Right renal pelvis (tissue), 4 donors: ENCODE measurements at regions not wholly inside any gene's neighbourhood (a gene's known extent, or its start where the extent isn't known, plus 50 kb on each side); places are given as distances from the start of the nearest gene placed in this dataset.
"Not testable (repeated sequence)": the region's sequence is repeated elsewhere in the genome, so short reads cannot be mapped to it uniquely, and the experiment has no call there.

Experiments
- DNase-seq, 4 donors: peaks; one replicate each; pipeline ENCODE4 v3.0.0-alpha.2; 2013; ENCODE audit warnings: low read depth in 4 of 4, low spot score in 3 of 4, missing footprints in 1 of 4

DNA sequence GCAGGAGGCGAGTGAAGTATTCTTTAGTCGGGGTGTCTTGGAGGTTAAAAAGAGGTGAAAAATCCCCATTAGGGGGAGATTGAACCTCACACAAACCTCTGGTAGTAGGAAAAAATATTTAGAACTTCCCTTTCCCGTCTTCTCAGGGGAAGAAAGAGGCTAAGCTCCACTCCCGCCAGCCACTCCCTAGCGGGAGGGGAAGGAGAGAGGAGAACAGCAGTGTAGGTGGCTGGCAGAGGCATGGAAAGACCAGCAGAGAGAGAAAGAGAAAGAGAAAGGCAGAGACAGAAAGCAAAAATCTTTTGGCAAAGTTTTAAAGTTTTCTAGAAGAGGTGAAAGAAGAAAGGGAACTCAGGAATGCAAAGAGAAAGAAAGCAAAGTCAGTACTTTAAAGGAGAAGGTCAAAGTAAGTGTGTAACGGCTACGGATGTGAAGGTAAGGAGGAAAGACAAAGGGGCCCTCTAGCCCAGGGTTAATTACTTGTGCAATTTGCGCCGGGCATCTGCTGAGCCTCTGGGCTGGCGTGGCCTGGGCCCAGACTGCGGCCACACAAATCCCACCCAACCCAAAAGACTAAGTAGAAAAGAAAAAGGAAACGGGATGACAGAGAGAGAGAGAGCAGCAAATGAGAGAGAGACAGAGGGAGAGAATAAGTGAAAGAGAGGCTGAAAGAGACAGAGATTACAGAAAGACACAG, 72.3 kb upstream of the ZNF746 start:
- no peak for DNase-seq

DNA sequence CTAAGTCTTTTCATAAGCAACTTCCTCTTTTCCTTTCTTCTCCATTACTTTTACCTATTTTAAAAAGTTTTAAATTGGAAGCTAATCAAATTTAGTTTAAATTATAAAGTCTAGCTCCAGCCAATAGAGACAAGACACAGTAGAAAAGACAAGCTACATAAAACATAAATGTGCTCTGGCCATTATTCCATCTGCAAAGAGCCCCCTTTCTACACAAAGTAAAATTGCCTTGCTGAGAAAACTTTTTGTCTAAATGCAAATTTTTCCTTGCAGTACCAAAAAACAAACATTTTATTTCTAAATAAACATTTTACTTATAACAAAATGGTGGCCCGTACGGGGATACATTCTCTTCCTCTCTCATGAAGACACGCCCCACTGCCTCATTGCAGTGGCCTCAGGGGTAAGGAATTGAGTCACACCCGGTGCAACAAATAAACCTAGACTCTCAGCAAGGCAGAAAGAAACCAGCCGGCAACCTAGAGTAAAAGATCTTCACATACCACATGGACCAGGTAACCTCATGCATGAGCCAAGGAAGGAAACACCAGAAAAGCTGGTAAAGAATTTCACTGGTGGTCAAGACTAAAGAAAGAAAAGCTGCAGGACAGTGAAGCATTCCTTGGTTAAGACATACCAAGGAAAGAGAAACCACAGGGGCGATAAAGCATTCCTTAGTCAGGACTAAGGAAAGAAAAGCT, 71.6 kb upstream of the ZNF746 start:
- no peak for DNase-seq

DNA sequence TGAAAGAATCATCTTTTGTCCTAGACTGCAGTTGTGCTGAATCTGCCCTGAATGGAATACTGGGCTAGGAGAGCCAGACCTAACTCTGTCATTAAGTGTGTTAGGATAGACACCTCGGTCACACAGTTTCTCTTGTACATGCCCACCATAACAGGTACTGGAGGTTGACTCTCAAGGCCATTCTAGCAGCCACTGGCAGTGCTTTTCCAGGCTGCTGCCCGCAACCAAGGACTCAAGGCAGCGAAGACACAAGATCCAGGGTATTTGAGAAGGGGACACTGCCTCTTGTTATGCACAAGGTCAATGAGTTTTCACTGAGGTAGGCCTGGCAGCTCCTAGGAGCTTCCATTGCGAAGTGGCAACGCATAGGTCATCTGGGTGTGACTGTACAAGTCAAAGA, 70.6 kb upstream of the ZNF746 start:
- DNase-seq, result no peak

DNA sequence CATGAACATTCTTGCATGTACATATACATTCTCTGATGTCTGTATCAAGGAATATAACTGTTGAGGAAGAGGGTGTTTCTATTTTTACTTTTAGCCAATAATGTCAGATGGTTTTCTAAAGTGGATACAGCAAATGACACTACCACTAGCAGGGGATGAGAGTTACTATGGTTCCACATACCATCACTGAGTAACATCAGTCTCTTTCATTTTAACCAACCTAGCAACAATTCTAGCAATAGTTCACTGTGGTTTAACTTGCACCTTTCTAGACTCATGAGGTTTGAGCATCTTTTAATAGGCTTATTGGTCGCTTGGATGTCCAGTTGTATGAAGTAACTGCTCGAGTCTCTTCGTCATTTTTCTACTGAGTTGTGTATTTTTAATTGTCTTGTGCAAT, 68.5 kb upstream of the ZNF746 start:
- no peak for DNase-seq

DNA sequence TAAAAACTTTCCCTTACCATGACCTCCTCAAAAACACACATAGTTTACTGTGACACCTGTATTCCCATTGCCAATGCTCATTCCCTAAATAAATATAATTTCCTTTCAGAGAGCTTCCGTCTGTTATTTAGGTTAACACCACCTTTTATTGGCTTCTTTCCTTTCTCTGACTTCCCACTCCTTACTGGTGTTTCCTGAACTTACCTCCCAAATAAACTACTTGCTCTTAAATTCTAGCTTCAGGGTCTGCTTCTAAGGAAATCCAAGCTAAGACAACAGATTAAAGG, 67.4 kb upstream of the ZNF746 start:
- no peak for DNase-seq

DNA sequence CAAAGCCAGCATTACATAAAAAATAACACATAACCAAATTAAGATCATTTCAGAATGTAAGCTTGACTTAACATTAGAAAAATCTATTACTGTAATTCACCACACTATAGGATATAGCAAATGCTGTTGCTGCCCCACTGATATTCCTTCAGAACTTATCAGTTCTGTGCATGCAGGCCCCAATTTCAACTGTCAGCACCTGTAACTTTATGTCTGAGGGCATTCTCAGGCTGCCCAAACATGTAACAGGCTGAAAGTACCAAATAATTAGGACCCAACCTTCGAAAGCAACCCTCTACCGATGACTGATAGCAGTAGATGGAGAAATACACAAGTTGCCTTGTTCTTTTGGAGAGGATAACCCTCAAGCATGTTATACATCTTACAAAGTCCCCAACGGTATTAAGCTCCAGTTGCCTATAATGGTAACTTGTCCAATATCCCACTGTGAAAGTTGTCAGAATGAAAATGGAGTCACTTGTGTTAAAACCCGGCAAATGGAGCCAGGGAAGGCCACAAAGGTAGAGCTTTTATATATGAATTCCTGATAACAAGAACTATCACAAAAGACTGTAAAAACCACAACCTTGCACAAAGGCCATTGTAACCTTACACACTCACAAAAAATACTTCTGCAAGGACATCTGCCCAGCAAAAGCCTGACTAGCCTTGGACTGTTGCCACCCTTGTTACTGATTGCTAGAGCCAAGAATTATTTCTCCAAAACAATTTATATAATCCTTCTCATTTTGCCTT, 66.9 kb upstream of the ZNF746 start:
- no peak for DNase-seq

DNA sequence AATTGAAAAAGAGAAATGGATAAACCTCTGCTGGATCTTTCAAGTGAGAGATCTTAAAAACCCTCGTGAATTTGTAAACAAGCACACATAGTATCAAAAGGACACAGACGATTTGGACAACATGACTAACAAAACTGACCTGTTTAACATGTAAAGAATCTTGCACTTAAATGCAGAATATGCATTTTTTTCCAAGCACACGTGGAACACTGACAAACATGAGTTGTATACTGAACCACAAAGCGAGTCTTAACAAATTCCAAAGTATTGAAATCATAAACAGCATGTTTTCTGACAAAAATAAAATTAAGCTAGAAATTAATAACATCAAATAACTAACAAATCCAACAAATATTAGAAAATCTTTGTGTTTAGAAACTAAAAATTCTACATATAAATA, 65.0 kb upstream of the ZNF746 start:
- no peak for DNase-seq

DNA sequence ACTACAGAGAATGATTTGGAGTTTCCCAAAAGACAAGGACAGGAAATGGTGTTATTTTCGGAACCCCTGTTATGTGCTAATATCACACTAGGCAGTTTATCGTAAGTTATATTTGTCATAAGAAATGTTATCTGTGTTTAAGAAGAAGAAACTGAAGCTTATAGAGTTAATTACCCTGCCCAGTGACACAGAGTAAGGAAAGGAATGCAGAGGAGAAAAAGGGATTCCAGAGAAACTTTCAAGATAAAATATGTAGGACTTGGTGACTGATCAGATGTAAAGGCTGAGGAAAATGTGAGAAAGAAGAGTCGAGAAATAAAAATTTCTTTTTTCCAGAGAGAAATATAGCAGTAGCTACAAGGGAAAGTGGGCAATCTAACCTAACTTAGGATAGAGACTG, 63.5 kb upstream of the ZNF746 start:
- DNase-seq, result no peak

DNA sequence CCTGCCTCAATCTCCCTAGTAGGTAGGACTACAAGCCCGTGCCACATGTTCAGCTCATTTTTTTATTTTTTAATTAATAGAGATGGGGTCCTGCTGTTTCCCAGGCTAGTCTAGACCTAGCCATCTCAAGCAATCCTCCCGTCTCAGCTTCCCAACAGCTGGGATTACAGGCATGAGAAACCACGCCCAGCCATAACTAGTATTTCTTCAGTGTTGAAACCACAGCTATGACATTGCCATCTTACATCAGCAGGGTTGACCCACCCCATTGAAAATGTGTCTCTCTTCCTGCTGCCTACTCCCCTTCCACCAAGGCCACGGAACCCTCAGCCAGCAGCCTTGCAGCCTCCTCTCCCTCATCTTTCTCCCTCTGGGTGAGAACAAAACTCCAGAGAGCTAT, 62.1 kb upstream of the ZNF746 start:
- no peak for DNase-seq

DNA sequence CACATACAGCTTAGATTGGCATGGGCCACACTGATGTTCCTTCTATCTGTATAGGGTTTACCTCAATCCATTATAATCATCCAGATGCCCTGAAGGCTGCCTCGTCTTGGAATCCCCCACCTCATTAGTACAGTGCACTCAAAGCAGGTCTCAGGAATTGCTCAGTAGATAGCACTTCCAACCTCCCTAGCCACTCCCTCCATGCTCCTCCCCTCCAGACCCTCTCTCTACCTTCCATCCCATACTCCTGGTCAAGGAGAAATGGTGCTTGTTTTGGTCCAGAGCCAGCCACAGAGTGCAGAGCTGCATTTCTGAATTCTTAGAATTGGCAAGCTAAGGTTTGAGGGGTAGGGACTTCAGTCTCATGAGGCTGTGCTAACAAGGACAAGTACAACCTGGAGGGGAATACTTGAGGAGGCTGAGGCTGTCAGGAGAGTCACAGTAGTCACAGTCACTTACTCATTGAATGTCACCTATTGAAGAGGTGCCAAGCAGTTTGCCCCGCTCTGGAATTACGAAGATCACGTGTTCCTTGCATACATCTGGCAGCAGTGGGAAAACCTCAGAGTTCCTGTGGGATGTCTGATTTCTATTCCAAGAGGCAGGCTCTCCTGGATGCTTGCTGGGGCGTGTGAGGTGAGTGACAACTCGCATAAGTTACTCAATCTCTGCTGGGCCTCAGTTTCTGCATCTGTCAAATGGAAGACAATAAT, 60.7 kb upstream of the ZNF746 start:
- no peak for DNase-seq

DNA sequence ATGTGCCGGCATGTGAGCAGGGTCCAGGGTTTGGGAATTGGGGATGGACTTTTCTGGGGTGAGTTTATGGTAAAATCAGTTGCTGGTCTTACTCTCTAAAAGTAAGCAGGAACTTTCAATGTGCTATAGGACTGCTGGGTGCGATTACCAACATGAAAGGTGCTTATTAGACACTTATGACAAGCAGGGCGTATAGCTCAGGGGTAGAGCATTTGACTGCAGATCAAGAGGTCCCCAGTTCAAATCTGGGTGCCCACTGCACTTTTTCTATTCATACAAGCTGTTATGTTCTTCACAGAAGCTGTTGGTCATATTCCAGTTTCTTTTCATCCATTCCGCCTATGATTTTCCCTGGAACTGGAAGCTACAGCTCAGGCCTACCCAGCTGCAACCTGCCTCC, 58.9 kb upstream of the ZNF746 start:
- not testable (repeated sequence) for DNase-seq

DNA sequence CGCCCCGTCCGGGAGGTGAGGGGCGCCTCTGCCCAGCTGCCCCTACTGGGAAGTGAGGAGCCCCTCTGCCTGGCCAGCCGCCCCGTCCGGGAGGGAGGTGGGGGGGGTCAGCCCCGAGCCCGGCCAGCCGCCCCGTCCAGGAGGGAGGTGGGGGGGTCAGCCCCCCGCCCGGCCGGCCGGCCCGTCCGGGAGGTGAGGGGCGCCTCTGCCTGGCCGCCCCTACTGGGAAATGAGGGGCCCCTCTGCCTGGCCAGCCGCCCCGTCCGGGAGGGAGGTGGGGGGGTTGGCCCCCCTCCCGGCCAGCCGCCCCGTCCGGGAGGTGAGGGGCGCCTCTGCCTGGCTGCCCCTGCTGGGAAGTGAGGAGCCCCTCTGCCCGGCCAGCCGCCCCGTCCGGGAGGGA, 57.2 kb upstream of the ZNF746 start:
- DNase-seq, result not testable (repeated sequence)

DNA sequence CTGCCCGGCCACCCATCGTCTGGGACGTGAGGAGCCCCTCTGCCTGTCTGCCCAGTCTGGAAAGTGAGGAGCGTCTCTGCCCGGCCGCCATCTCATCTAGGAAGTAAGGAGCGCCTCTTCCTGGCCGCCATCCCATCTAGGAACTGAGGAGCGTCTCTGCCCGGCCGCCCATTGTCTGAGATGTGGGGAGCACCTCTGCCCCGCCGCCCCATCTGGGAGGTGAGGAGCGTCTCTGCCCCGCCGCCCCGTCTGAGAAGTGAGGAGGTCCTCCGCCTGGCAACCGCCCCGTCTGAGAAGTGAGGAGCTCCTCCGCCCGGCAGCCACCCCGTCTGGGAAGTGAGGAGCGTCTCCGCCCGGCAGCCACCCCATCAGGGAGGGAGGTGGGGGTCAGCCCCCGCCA, 56.4 kb upstream of the ZNF746 start:
- DNase-seq, result not testable (repeated sequence)

DNA sequence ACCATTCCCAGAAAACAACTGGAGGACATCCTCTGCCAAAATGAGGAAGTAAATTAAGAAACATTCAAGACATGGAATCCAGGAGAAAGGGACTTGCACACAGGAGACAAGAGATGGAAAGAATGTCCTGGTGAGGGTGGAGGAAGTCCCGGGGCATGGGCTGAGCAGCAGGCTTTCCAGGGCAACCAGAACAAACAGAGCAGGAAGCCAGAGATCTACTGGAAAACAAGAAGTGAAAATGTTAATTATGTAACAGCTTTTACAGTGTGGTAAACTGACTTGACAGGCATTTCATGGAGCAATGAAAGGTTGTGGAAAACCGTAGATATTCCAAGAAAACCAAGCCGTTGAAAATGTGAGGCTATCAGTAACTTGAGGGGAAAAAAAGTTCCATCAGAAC, 55.2 kb upstream of the ZNF746 start:
- no peak for DNase-seq
